NCI-H345 treated with DMSO at 0.1 percent for 48 hours (cell line): ENCODE measurements at regions not wholly inside any gene's neighbourhood (a gene's known extent, or its start where the extent isn't known, plus 50 kb on each side); places are given as distances from the start of the nearest gene placed in this dataset.

ENCODE experiments used
- DNase-seq: peaks from one replicate; lab custom pipeline; 2025; ENCODE audit not compliant: unreplicated experiment; lab: John Stamatoyannopoulos, UW

DNA sequence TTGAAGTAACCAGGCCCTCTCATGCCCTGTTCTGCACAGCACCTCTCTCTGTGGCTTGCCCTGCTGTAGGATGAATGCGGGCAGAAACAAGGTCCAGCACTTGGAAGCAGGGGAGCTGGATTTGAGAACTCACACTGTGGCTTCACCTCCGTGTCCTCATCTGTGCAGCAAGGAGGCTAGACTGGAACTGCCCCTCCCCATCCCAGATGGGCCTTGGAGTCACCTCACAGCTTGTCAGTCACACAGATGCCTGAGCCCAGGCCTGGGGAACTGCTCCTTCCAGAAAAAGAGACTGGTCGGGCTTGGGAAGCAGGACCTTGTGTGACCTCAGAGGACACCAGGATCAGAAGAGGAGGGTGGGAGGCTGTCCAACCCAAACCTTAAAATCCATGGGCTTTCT is 180.8 kb downstream of the CCT6B start:
- DNase-seq, result no peak

DNA sequence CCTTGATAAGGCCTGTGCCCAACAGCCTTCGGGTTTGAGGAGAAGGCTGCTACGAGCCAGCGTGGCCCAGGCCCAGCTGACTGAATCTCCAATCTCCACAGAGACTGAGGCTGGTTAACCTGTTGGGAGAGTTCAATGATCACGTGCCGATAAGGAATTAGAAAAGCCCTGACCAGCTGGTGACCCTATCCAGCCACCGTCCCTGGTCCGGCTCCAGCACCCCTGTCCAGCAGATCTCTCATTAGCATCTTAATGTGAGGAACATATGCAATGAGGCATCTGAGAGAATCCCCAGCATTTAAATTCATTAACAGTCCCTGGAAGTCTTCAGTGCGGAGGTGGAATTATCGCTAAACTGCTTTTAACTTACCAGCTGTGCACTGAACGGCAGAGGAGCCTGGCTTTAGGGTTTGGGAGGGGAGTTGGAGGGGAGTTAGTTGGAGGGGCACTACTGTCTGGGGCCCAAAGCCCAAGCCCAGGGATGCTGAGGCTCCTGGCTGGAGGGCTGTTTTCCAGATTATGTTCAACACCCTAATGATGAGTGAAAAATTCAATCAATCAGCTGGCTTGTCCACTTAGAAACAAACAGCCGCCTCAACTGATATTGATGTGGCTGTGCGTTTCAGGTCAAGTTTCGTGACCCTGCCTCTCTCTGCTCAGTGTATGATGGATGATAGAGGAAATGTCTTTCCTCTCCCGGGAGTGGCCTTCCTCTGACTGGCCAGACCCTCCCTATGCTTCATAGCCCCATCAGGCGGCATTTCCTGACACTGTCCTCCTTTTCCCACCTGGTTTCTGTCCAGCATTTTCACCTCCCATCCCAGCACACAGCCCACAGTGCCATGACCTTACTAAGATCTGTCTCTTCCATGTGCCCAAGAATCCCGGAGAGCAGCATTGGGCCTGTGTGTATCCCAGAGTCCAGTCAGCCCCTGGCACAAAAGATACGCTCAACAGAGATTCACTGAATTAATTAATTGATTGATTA is 184.5 kb downstream of the CCT6B start:
- DNase-seq, result no peak

DNA sequence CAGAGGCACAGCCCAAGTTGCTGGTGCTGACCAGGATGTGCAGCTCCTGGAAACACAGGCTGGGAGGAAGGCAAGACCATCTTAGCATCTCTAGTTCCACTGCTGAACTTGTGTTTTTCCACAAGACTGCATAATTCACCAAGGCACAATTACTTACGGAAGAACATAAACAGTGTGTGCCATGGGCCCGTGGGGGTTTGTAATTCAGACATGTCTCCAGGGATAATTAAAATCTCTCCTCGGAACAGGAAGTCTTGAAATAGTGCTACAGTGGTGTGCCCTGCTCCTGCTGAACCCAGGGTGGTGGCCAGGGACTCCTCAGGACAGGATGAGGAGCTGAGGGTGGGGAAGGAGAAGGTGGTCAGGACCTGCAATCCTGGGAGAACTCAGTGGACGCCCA is 188.2 kb downstream of the CCT6B start:
- DNase-seq, result no peak

GRCh38 chr17:34771891-34772290 is 189.4 kb downstream of the CCT6B start:
- no peak for DNase-seq

DNA sequence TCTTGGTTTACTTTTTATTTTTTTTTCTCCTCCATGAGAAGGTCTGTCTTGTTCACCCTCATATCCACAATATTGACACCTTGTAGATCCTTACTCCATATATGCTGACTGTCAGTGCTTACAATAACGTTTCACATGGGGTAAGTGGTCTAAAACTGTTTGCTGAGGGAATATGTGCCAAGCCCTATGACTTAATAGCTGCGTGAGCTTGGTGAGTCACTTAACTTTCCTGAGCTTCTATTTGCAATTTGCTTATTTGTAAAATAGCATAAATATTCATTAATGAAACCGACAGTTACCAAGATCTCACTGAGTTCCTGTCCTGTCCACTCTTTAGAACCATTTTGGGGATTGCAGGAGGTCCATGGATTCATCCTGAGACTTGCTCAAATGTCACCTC is 190.7 kb downstream of the CCT6B start:
- no peak for DNase-seq

- DNase-seq, result no peak
Observed at GRCh38 chr17:34769899-34770298, 190.5 kb downstream of the TMEM132E start.

- no peak for DNase-seq
Observed at GRCh38 chr17:34769049-34769448, 189.7 kb downstream of the TMEM132E start.

DNA sequence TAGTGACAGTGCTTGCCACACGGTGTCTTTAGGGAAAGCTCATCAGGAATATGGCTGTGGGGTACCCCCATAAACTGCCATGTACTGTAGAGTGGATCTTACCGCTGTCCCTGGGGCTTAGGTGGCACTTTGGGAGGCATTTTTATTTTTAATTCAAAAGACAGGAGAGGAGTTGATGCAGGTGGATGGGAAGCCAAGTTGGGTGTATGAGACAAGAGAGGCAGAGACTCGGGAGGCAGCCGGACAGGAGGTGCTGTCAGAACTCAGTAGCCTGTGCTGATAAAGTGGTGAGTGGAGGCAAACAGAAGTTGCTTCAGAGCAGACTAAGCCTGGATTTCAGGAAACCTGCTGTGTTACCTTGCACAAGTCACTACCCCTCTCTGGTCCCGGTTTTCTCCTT is 185.9 kb downstream of the TMEM132E start:
- no peak for DNase-seq

- DNase-seq, result no peak
Observed at GRCh38 chr17:34764716-34765115, 185.3 kb downstream of the TMEM132E start.

- no peak for DNase-seq
Observed at GRCh38 chr17:34763728-34764665, 184.6 kb downstream of the TMEM132E start.

GRCh38 chr17:34762078-34762477 is 182.7 kb downstream of the TMEM132E start:
- DNase-seq, result no peak

- no peak for DNase-seq
Observed at GRCh38 chr17:34761646-34762045, 182.3 kb downstream of the TMEM132E start.

GRCh38 chr17:34760931-34761495 is 181.6 kb downstream of the TMEM132E start:
- no peak for DNase-seq

GRCh38 chr17:34758718-34759117 is 179.3 kb downstream of the TMEM132E start:
- DNase-seq, result no peak

GRCh38 chr17:34758316-34758715 is 178.9 kb downstream of the TMEM132E start:
- no peak for DNase-seq

- DNase-seq, result no peak
Observed at GRCh38 chr17:34757611-34758010, 178.2 kb downstream of the TMEM132E start.

- DNase-seq, result no peak
Observed at GRCh38 chr17:34757106-34757505, 177.7 kb downstream of the TMEM132E start.

- DNase-seq, result no peak
Observed at GRCh38 chr17:34756637-34757021, 177.2 kb downstream of the TMEM132E start.

- DNase-seq, result no peak
Observed at GRCh38 chr17:34755981-34756636, 176.7 kb downstream of the TMEM132E start.

GRCh38 chr17:34755371-34755770 is 176.0 kb downstream of the TMEM132E start:
- DNase-seq, result no peak

DNA sequence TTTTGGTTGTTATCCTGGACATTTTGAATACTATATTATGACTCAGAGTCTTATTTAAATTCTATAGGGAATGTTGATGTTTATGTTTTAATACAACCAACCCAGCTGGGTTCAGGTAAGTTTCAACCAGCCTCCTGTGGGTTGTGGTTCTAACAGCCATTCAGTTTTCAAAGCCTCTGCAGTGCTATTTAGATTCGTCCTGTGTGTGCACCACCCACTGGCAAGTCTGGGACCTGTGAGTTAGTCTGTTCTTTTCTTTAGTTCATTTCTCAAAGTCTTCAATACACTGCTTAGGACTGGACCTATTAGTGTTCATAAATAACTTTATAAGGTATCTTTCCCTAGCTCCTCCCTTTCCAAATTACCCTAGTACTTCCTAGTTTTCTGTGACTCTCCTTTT is 170.6 kb downstream of the TMEM132E start:
- DNase-seq, result no peak
